DOHH2 (cell line): ENCODE measurements at regions not wholly inside any gene's neighbourhood (a gene's known extent, or its start where the extent isn't known, plus 50 kb on each side); places are given as distances from the start of the nearest gene placed in this dataset.

ENCODE experiments used
- H3F3A ChIP-seq: fragments of 200-600 bp; sonication (generic), shearing (Covaris generic); 2 replicates; pipeline ENCODE4 v1.6.0; 2016; ENCODE audit warnings: antibody characterized with exemption, mild to moderate bottlenecking; ENCODE audit not compliant: control insufficient read depth, insufficient read depth
- H3K27ac ChIP-seq: fragments of 200-600 bp; sonication (generic); 2 replicates; pipeline ENCODE4 v1.5.1; 2014; ENCODE audit warnings: low read depth, mild to moderate bottlenecking, low read length, moderate library complexity
- H3K27me3 ChIP-seq: fragments of 200-600 bp; sonication (generic); 2 replicates; pipeline ENCODE4 v1.6.1; 2014; ENCODE audit warnings: mild to moderate bottlenecking, low read length, mixed read lengths; ENCODE audit not compliant: control insufficient read depth
- H3K36me3 ChIP-seq: fragments of 200-600 bp; sonication (generic); 2 replicates; pipeline ENCODE4 v1.6.1; 2014; ENCODE audit warnings: mild to moderate bottlenecking, low read length, moderate library complexity, mixed read lengths; ENCODE audit not compliant: control insufficient read depth
- H3K4me1 ChIP-seq: fragments of 200-600 bp; sonication (generic); 2 replicates; pipeline ENCODE4 v1.6.1; 2014; ENCODE audit warnings: mild to moderate bottlenecking, low read length, mixed read lengths; ENCODE audit not compliant: control insufficient read depth
- H3K4me2 ChIP-seq: fragments of 200-600 bp; sonication (generic); 2 replicates; pipeline ENCODE4 v1.6.0; 2014; ENCODE audit warnings: mild to moderate bottlenecking, low read length, moderate library complexity
- H3K4me3 ChIP-seq: fragments of 200-600 bp; sonication (generic); 2 replicates; pipeline ENCODE4 v1.5.1; 2014; ENCODE audit warnings: mild to moderate bottlenecking, low read length, mixed read lengths
- H3K79me2 ChIP-seq: fragments of 200-600 bp; sonication (generic); 2 replicates; pipeline ENCODE4 v1.6.1; 2014; ENCODE audit warnings: mild to moderate bottlenecking, low read length, mixed read lengths; ENCODE audit not compliant: control insufficient read depth
- H3K9me2 ChIP-seq: fragments of 200-600 bp; sonication (generic); replicated peaks from 2 replicates; pipeline ENCODE4 v1.6.1; 2014; ENCODE audit warnings: mild to moderate bottlenecking, low read length, mixed read lengths; ENCODE audit not compliant: control insufficient read depth
- H3K9me3 ChIP-seq: fragments of 200-600 bp; sonication (generic); 2 replicates; pipeline ENCODE4 v1.6.1; 2014; ENCODE audit warnings: antibody characterized with exemption, low read length, mixed read lengths; ENCODE audit not compliant: control insufficient read depth, insufficient read depth
- H4K20me1 ChIP-seq: fragments of 200-600 bp; sonication (generic); 2 replicates; pipeline ENCODE4 v1.6.0; 2014; ENCODE audit warnings: low read depth, mild to moderate bottlenecking, antibody characterized with exemption, low read length, moderate library complexity; ENCODE audit not compliant: control insufficient read depth, insufficient read depth
- EZH2phosphoT487 ChIP-seq: fragments of 200-600 bp; sonication (generic); IDR thresholded peaks from 2 replicates; pipeline ENCODE4 v1.6.1; 2017; ENCODE audit warnings: borderline replicate concordance, mild to moderate bottlenecking, antibody characterized with exemption, low read length, moderate library complexity, mixed read lengths
- TF ChIP-seq, protein P1 (sequence below): fragments of 200-600 bp; sonication (generic); IDR thresholded peaks from one replicate; pipeline ENCODE4 v1.5.1; 2014; ENCODE audit warnings: antibody characterized with exemption, mild to moderate bottlenecking, low read depth, low read length; ENCODE audit not compliant: poor library complexity, severe bottlenecking

- TF ChIP-seq, protein P1, sequence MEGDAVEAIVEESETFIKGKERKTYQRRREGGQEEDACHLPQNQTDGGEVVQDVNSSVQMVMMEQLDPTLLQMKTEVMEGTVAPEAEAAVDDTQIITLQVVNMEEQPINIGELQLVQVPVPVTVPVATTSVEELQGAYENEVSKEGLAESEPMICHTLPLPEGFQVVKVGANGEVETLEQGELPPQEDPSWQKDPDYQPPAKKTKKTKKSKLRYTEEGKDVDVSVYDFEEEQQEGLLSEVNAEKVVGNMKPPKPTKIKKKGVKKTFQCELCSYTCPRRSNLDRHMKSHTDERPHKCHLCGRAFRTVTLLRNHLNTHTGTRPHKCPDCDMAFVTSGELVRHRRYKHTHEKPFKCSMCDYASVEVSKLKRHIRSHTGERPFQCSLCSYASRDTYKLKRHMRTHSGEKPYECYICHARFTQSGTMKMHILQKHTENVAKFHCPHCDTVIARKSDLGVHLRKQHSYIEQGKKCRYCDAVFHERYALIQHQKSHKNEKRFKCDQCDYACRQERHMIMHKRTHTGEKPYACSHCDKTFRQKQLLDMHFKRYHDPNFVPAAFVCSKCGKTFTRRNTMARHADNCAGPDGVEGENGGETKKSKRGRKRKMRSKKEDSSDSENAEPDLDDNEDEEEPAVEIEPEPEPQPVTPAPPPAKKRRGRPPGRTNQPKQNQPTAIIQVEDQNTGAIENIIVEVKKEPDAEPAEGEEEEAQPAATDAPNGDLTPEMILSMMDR: no peak
- no peak for TF ChIP-seq EZH2phosphoT487
- no peak overlapping the region for H3K27ac ChIP-seq
- no peak overlapping the region for H3K4me2 ChIP-seq
- peaks cover 4% of the 10 kb centered on the region for H3K9me3 ChIP-seq
- no peaks in the 10 kb centered on the region for H3F3A ChIP-seq
- no peaks in the 10 kb centered on the region for H3K9me2 ChIP-seq
- 0 out of 2 replicates have a peak, but pooled peaks cover 3% of the 10 kb centered on the region for H3K27me3 ChIP-seq
- H3K4me3 ChIP-seq: no peak overlapping the region
- no peaks in the 10 kb centered on the region for H3K36me3 ChIP-seq
- no peaks in the 10 kb centered on the region for H4K20me1 ChIP-seq
- H3K79me2 ChIP-seq: no peaks in the 10 kb centered on the region
- no peaks in the 10 kb centered on the region for H3K4me1 ChIP-seq
Measured at GRCh38 chr13:46947425-46948191, 50.8 kb upstream of the HTR2A start.
